ENCODE measurements at regions not wholly inside any gene's neighbourhood (a gene's known extent, or its start where the extent isn't known, plus 50 kb on each side); places are given as distances from the start of the nearest gene placed in this dataset.

DNA sequence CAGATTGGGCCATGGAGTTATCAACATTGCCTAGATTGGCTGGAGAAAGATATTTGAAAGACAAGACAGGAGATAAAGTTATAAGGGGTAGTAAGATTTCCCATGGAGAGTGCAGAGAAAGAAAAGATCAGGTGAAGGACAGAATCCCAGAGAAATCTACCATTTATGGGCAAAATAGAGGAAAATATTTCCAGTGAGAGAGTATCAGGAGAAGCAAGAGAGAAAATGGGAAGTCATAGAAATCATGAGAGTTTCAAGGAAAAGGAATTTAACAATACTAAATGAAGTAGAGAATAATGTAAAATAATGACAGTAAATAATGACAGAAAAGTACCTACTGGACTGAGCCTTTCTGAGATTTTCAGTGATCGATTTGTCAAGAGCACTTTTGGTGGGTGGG is 447.6 kb upstream of the CHST9 start:
- no peaks in the 10 kb centered on the region for H3K9me3 ChIP-seq
- no peaks in the 10 kb centered on the region for H3K4me1 ChIP-seq
- H3K36me3 ChIP-seq = no peaks in the 10 kb centered on the region
- H3K27ac ChIP-seq = no peak overlapping the region
- H3K4me3 ChIP-seq = no peak overlapping the region
- intact Hi-C loops (cut with DNase I; ENCODE audit: low total_unique reads) = no loop called here
- TF ChIP-seq POLR2A (IDR thresholded peaks at IDR 0.05) (no peak), EP300 (IDR thresholded peaks at IDR 0.05) (no peak), POLR2AphosphoS5 (IDR thresholded peaks at IDR 0.05) (no peak)
- TF ChIP-seq, protein P1, sequence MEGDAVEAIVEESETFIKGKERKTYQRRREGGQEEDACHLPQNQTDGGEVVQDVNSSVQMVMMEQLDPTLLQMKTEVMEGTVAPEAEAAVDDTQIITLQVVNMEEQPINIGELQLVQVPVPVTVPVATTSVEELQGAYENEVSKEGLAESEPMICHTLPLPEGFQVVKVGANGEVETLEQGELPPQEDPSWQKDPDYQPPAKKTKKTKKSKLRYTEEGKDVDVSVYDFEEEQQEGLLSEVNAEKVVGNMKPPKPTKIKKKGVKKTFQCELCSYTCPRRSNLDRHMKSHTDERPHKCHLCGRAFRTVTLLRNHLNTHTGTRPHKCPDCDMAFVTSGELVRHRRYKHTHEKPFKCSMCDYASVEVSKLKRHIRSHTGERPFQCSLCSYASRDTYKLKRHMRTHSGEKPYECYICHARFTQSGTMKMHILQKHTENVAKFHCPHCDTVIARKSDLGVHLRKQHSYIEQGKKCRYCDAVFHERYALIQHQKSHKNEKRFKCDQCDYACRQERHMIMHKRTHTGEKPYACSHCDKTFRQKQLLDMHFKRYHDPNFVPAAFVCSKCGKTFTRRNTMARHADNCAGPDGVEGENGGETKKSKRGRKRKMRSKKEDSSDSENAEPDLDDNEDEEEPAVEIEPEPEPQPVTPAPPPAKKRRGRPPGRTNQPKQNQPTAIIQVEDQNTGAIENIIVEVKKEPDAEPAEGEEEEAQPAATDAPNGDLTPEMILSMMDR (IDR thresholded peaks at IDR 0.05) = no peak
- WGBS, 5 donors = 72 to 95% (median 76%) methylated on average over 1 of the region's 1 CpG
- no peaks in the 10 kb centered on the region for H3K27me3 ChIP-seq
- DNase-seq = no peak

DNA sequence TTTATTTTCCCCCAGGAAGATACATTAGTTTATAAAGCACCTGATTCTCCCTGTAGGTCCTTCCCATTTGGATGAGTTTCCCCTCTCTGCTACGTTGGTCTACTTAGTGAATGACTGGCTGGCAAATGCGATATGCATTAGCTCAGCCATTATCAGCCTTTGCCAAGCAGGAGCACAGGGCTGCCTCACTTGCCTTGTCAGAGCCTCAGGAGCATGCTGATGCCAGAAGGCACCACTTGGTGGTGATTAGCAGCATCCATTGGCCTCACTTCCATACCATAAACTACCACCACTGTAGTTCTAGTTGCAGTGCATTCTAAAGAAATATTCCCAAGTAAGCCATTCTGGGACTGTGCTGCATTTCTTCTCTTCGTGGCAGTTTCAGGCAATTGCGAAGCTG is 442.8 kb upstream of the CHST9 start:
- no peak for TF ChIP-seq EP300 (IDR thresholded peaks at IDR 0.05)
- TF ChIP-seq, protein P1 (IDR thresholded peaks at IDR 0.05) = no peak
- no peak for TF ChIP-seq POLR2AphosphoS5 (IDR thresholded peaks at IDR 0.05)
- TF ChIP-seq POLR2A (IDR thresholded peaks at IDR 0.05) = no peak
- WGBS, 5 donors = 77 to 81% (median 79%) methylated on average over 4 of the region's 4 CpGs

DNA sequence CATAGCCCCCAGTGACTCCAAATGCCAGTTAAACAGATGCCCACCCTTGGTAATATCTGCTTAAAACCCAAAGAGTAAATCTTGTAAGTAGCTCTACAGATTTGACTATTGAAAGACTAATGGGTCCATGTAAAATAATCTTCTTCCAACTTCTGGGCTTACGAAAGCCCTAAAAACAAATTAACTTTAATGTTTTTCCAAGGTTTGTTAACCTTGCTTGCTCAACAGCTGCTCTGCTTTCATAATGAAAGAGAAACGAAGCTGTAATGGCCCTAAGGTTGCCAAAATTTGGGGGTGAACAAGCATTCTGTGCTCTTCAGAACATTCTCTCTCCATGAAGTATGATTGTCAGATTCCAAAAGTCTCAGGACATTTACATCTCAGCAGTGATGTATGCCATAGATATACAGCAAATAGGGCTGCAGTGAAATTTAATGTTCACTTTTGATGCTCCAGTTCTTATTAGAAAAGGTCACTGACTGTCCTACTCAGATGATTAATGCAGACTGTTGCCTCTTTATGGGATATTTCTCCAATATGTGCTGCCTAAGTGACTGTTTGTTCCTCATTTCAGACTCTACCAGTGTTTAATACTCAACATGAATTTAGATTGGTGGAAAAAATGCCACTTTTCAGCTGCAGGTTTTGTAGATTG is 436.3 kb upstream of the CHST9 start:
- H3K4me1 ChIP-seq = peaks cover 0 to 7% (median 3%) of the 10 kb centered on the region in 4 donors
- no peaks in the 10 kb centered on the region for H3K36me3 ChIP-seq
- no peaks in the 10 kb centered on the region for H3K27me3 ChIP-seq
- WGBS, 5 donors = 48 to 67% (median 62%) methylated on average over 2 of the region's 2 CpGs
- no peak overlapping the region for H3K27ac ChIP-seq
- intact Hi-C loops (cut with DNase I; ENCODE audit: low total_unique reads) = no loop called here
- no peak for DNase-seq
- H3K4me3 ChIP-seq = no peak overlapping the region
- H3K9me3 ChIP-seq = no peaks in the 10 kb centered on the region
- no peak for TF ChIP-seq POLR2AphosphoS5 (IDR thresholded peaks at IDR 0.05)
- TF ChIP-seq EP300 (IDR thresholded peaks at IDR 0.05) = no peak
- no peak for TF ChIP-seq POLR2A (IDR thresholded peaks at IDR 0.05)
- TF ChIP-seq, protein P1 (IDR thresholded peaks at IDR 0.05) = no peak

More for the DNA sequence above, 442.8 kb upstream of the CHST9 start:
- H3K27ac ChIP-seq = no peak overlapping the region
- no peaks in the 10 kb centered on the region for H3K9me3 ChIP-seq
- H3K36me3 ChIP-seq = no peaks in the 10 kb centered on the region
- H3K27me3 ChIP-seq = no peaks in the 10 kb centered on the region
- no peak for DNase-seq
- intact Hi-C loops (cut with DNase I; ENCODE audit: low total_unique reads) = no loop called here
- H3K4me1 ChIP-seq = no peaks in the 10 kb centered on the region
- H3K4me3 ChIP-seq = no peak overlapping the region

DNA sequence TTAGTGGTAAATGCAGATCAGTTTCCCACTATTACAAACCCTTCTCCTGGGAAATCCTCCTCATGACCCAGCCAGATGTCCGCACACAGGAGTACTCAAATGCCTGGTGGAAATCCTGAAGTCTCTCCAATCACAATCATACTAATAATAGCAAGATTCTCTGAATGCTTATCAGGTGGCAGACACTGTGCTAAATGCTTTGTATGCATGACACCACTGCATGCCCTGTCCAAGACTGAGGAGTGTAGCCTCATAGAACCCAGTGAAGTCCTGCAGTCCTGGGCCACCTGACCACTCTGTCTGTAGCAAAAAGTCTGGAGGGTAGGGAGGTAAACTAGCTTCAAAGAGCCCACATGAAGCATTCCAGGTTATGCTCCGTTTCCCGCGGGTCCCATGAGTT is 434.8 kb upstream of the CHST9 start:
- H3K27me3 ChIP-seq = no peaks in the 10 kb centered on the region
- 93 to 98% (median 95%) methylated on average over 4 of the region's 4 CpGs for WGBS, 5 donors
- H3K4me3 ChIP-seq = no peak overlapping the region
- no peak overlapping the region for H3K27ac ChIP-seq
- intact Hi-C loops (cut with DNase I; ENCODE audit: low total_unique reads) = no loop called here
- H3K9me3 ChIP-seq = no peaks in the 10 kb centered on the region
- DNase-seq = no peak
- no peaks in the 10 kb centered on the region for H3K36me3 ChIP-seq
- TF ChIP-seq, protein P1 (IDR thresholded peaks at IDR 0.05) = no peak
- TF ChIP-seq POLR2AphosphoS5 (IDR thresholded peaks at IDR 0.05) = no peak
- TF ChIP-seq EP300 (IDR thresholded peaks at IDR 0.05) = no peak
- TF ChIP-seq POLR2A (IDR thresholded peaks at IDR 0.05) = no peak
- H3K4me1 ChIP-seq = peaks cover 0 to 7% (median 3%) of the 10 kb centered on the region in 4 donors
